ENCODE measurements at regions not wholly inside any gene's neighbourhood (a gene's known extent, or its start where the extent isn't known, plus 50 kb on each side); places are given as distances from the start of the nearest gene placed in this dataset.

DNA sequence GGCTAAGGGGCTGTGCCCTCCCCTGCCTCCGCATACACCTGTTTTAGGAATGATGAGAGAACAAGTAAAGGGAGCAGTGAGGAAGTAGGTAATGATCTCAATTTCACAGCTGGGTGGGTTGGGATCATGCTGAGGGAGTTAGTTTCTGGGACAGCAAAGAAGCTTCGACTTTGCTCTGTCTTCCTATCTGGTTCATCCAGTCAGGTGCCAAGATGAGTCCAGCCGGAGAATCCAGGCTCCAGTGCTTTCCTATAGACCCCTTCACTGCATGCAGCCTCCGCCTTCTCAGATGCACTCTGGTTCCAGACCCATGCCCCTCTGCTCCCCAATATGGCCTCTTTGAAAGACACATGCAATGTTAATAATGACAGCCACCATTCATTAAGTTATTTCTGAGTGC is 119.1 kb upstream of the NCAM1 start:
- Histone ChIP-seq H3K27me3 (ENCODE audit: insufficient read depth, low read length) (no peaks in the 10 kb centered on the region), H3K4me2 (ENCODE audit: insufficient read depth, low read length) (no peak overlapping the region), H2AFZ (ENCODE audit: low read length) (no peak overlapping the region), H3K79me2 (ENCODE audit: insufficient read depth, low read length) (no peaks in the 10 kb centered on the region), H3K4me3 (ENCODE audit: insufficient read depth, low read length) (no peak overlapping the region), H3K9me3 (ENCODE audit: low read depth, low read length) (no peaks in the 10 kb centered on the region), H3K27ac (ENCODE audit: low read depth, low read length) (no peak overlapping the region), H4K20me1 (ENCODE audit: insufficient read depth, low read length) (no peaks in the 10 kb centered on the region), H3K36me3 (ENCODE audit: insufficient read depth, low read length) (no peaks in the 10 kb centered on the region), H3K4me1 (ENCODE audit: insufficient read depth, low read length) (no peaks in the 10 kb centered on the region)
- TF ChIP-seq, protein P1, sequence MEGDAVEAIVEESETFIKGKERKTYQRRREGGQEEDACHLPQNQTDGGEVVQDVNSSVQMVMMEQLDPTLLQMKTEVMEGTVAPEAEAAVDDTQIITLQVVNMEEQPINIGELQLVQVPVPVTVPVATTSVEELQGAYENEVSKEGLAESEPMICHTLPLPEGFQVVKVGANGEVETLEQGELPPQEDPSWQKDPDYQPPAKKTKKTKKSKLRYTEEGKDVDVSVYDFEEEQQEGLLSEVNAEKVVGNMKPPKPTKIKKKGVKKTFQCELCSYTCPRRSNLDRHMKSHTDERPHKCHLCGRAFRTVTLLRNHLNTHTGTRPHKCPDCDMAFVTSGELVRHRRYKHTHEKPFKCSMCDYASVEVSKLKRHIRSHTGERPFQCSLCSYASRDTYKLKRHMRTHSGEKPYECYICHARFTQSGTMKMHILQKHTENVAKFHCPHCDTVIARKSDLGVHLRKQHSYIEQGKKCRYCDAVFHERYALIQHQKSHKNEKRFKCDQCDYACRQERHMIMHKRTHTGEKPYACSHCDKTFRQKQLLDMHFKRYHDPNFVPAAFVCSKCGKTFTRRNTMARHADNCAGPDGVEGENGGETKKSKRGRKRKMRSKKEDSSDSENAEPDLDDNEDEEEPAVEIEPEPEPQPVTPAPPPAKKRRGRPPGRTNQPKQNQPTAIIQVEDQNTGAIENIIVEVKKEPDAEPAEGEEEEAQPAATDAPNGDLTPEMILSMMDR (IDR thresholded peaks at IDR 0.05; ENCODE audit: extremely low read depth, low read depth, low read length) = no peak
- no peak for DNase-seq (ENCODE audit: insufficient read length, low spot score, missing footprints)

GRCh38 chr11:112844517-112844916 is 116.7 kb upstream of the NCAM1 start:
- no peaks in the 10 kb centered on the region for H3K36me3 ChIP-seq (ENCODE audit: insufficient read depth, low read length)
- no peak overlapping the region for H3K4me3 ChIP-seq (ENCODE audit: insufficient read depth, low read length)
- H3K4me2 ChIP-seq (ENCODE audit: insufficient read depth, low read length) = no peak overlapping the region
- H2AFZ ChIP-seq (ENCODE audit: low read length) = no peak overlapping the region
- TF ChIP-seq, protein P1 (IDR thresholded peaks at IDR 0.05; ENCODE audit: extremely low read depth, low read depth, low read length) = no peak
- H3K4me1 ChIP-seq (ENCODE audit: insufficient read depth, low read length) = no peaks in the 10 kb centered on the region
- no peaks in the 10 kb centered on the region for H3K27me3 ChIP-seq (ENCODE audit: insufficient read depth, low read length)
- no peaks in the 10 kb centered on the region for H3K9me3 ChIP-seq (ENCODE audit: low read depth, low read length)
- H3K79me2 ChIP-seq (ENCODE audit: insufficient read depth, low read length) = no peaks in the 10 kb centered on the region
- no peak overlapping the region for H3K27ac ChIP-seq (ENCODE audit: low read depth, low read length)
- no peak for DNase-seq (ENCODE audit: insufficient read length, low spot score, missing footprints)
- no peaks in the 10 kb centered on the region for H4K20me1 ChIP-seq (ENCODE audit: insufficient read depth, low read length)

DNA sequence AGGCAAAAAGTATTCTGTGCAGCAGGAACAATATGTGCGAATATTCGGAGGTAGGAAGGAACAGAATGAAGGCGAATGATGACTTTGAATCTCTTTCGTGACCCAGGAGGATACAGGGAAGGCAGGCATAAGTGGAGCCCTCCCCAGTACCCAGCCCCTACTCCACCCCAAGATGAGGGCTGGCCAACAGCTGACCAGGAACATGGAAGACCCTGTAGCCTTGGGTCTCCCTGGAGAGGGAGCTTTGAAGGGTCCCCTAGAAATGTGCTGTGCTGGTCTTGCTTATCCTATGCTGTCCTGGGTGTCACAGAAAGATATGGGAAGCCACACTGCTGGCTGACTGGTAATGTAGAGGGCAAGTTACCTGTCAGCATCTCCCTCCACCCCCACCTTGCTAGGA is 113.7 kb upstream of the NCAM1 start:
- TF ChIP-seq, protein P1 (IDR thresholded peaks at IDR 0.05; ENCODE audit: extremely low read depth, low read depth, low read length) = no peak
- peaks cover 4% of the 10 kb centered on the region for H3K4me1 ChIP-seq (ENCODE audit: insufficient read depth, low read length)

DNA sequence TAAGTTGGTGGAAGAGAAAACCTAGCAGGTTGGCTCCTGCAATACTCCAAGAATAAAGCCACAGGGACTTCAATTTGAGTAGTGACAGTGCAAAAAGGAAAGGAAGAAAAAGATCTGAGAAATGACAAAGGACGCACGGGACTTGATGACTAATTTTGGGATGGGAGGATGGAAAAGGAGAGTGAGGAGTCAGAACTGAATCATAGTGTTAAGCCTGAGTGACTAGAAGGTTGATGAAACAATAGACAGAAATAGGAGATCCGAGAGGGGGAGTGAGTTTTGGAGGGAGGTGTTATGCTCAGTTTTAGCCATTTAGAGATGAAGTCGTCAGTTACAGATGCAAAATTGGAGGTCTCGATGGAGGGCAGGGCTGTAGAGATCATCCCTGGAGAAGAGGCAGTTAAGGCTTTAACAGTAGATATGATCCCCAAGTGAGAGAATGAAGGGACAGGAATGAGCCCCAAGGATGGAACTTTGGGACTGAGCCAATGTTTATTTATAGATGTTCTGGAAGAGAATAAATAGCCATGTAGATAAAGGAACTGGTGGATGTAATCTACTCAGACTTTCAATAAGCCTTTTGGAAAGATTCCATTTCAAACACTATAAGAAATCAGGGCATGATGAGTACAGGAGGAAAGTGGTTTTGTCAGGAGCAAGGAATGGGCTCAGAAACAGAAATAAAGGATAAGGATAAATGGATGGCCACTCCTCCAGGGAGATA is 108.9 kb upstream of the NCAM1 start:
- Histone ChIP-seq H3K27ac (ENCODE audit: low read depth, low read length) (no peak overlapping the region), H3K4me3 (ENCODE audit: insufficient read depth, low read length) (peak overlapping the region; percentile 26), H3K79me2 (ENCODE audit: insufficient read depth, low read length) (no peaks in the 10 kb centered on the region), H3K36me3 (ENCODE audit: insufficient read depth, low read length) (no peaks in the 10 kb centered on the region), H3K4me1 (ENCODE audit: insufficient read depth, low read length) (peaks cover 9% of the 10 kb centered on the region), H3K4me2 (ENCODE audit: insufficient read depth, low read length) (peak overlapping the region; percentile 45), H3K9me3 (ENCODE audit: low read depth, low read length) (no peaks in the 10 kb centered on the region), H3K27me3 (ENCODE audit: insufficient read depth, low read length) (no peaks in the 10 kb centered on the region), H4K20me1 (ENCODE audit: insufficient read depth, low read length) (no peaks in the 10 kb centered on the region), H2AFZ (ENCODE audit: low read length) (peak overlapping the region; percentile 26)
- no peak for DNase-seq (ENCODE audit: insufficient read length, low spot score, missing footprints)
- TF ChIP-seq, protein P1 (IDR thresholded peaks at IDR 0.05; ENCODE audit: extremely low read depth, low read depth, low read length) = no peak

More for the DNA sequence above, 113.7 kb upstream of the NCAM1 start:
- DNase-seq (ENCODE audit: insufficient read length, low spot score, missing footprints) = no peak
- Histone ChIP-seq H3K4me2 (ENCODE audit: insufficient read depth, low read length) (no peak overlapping the region), H3K9me3 (ENCODE audit: low read depth, low read length) (no peaks in the 10 kb centered on the region), H3K27ac (ENCODE audit: low read depth, low read length) (no peak overlapping the region), H4K20me1 (ENCODE audit: insufficient read depth, low read length) (no peaks in the 10 kb centered on the region), H2AFZ (ENCODE audit: low read length) (no peak overlapping the region), H3K27me3 (ENCODE audit: insufficient read depth, low read length) (no peaks in the 10 kb centered on the region), H3K79me2 (ENCODE audit: insufficient read depth, low read length) (no peaks in the 10 kb centered on the region), H3K4me3 (ENCODE audit: insufficient read depth, low read length) (no peak overlapping the region), H3K36me3 (ENCODE audit: insufficient read depth, low read length) (no peaks in the 10 kb centered on the region)

Measured in osteoblast (primary cell).